ENCODE measurements at regions not wholly inside any gene's neighbourhood (a gene's known extent, or its start where the extent isn't known, plus 50 kb on each side); places are given as distances from the start of the nearest gene placed in this dataset.

- no peak for TF ChIP-seq CTCF (IDR thresholded peaks at IDR 0.05; ENCODE audit: extremely low read depth in 1 of 2, insufficient read depth in 1 of 2, low read depth in 1 of 2, low read length in 2 of 2)
- TF ChIP-seq POLR2A (IDR thresholded peaks at IDR 0.05; ENCODE audit: low read depth, low read length): no peak
- TF ChIP-seq JUN (IDR thresholded peaks at IDR 0.05; ENCODE audit: borderline replicate concordance, insufficient read depth, insufficient read length, low read depth): no peak
- no peak for TF ChIP-seq POLR2AphosphoS5 (IDR thresholded peaks at IDR 0.05; ENCODE audit: insufficient read depth, low read depth, low read length)
- TF ChIP-seq EZH2 (IDR thresholded peaks at IDR 0.05; ENCODE audit: borderline replicate concordance, low read depth, low read length, severe bottlenecking): no peak
- no peak for TF ChIP-seq MAX (IDR thresholded peaks at IDR 0.05; ENCODE audit: insufficient read depth, insufficient read length)
- no peak for TF ChIP-seq GATA2 (IDR thresholded peaks at IDR 0.05; ENCODE audit: insufficient read depth, insufficient read length, low read depth, low read length)
- TF ChIP-seq MYC (IDR thresholded peaks at IDR 0.05; ENCODE audit: low read depth, low read length): no peak
These were observed 1537.2 kb downstream of the UQCRFS1 start for GRCh38 chr19:27675771-27676170.

All from endothelial cell of umbilical vein (primary cell).